Smooth muscle cell (in vitro differentiated cells): ENCODE measurements at regions not wholly inside any gene's neighbourhood (a gene's known extent, or its start where the extent isn't known, plus 50 kb on each side); places are given as distances from the start of the nearest gene placed in this dataset.

Experiments used
- DNase-seq: peaks from one replicate; lab custom pipeline; 2025; ENCODE audit not compliant: unreplicated experiment; lab: John Stamatoyannopoulos, UW
- H2AFZ ChIP-seq: fragments of 200-600 bp; sonication (generic); 2 replicates; pipeline ENCODE4 v1.6.0; 2016; ENCODE audit warnings: antibody characterized with exemption, low read depth, mild to moderate bottlenecking
- H3F3A ChIP-seq: fragments of 200-600 bp; sonication (generic); 2 replicates; pipeline ENCODE4 v1.6.0; 2017; ENCODE audit warnings: antibody characterized with exemption, low read depth
- H3K27ac ChIP-seq: fragments of 200-600 bp; sonication (generic); 2 replicates; pipeline ENCODE4 v1.5.1; 2016; ENCODE audit warnings: low read depth, mild to moderate bottlenecking
- H3K27me3 ChIP-seq: fragments of 200-600 bp; sonication (generic); 2 replicates; pipeline ENCODE4 v1.6.1; 2016; ENCODE audit warnings: low read depth, mild to moderate bottlenecking
- H3K36me3 ChIP-seq: fragments of 200-600 bp; sonication (generic); 2 replicates; pipeline ENCODE4 v1.5.1; 2016; ENCODE audit warnings: low read depth
- H3K4me1 ChIP-seq: fragments of 200-600 bp; sonication (generic); 2 replicates; pipeline ENCODE4 v1.5.1; 2016; ENCODE audit warnings: low read depth
- H3K4me2 ChIP-seq: fragments of 200-600 bp; sonication (generic); 2 replicates; pipeline ENCODE4 v1.6.0; 2016; ENCODE audit warnings: mild to moderate bottlenecking
- H3K4me3 ChIP-seq: fragments of 200-600 bp; sonication (generic); 2 replicates; pipeline ENCODE4 v1.5.1; 2016; ENCODE audit warnings: mild to moderate bottlenecking
- H3K79me2 ChIP-seq: fragments of 200-600 bp; sonication (generic); 2 replicates; pipeline ENCODE4 v1.6.0; 2016; ENCODE audit warnings: low read depth, mild to moderate bottlenecking
- H3K9ac ChIP-seq: fragments of 200-600 bp; sonication (generic); 2 replicates; pipeline ENCODE4 v1.6.0; 2016; ENCODE audit warnings: low read depth
- H3K9me3 ChIP-seq: fragments of 200-600 bp; sonication (generic); replicated peaks from 2 replicates; pipeline ENCODE4 v1.5.1; 2016; ENCODE audit warnings: low read depth
- H4K20me1 ChIP-seq: fragments of 200-600 bp; sonication (generic); 2 replicates; pipeline ENCODE4 v1.6.0; 2016; ENCODE audit warnings: low read depth
- CTCF ChIP-seq: fragments of 200-600 bp; sonication (generic); IDR thresholded peaks from 2 replicates; pipeline ENCODE4 v1.5.1; 2017; ENCODE audit warnings: borderline replicate concordance, mild to moderate bottlenecking, antibody characterized with exemption; ENCODE audit not compliant: insufficient read depth, poor library complexity, severe bottlenecking
- WGBS: methylation state at CpG from one replicate; pipeline ENCODE4 v1.1.7; 2016; ENCODE audit warnings: low lambda C conversion rate; 5-methylcytosine and 5-hydroxymethylcytosine counted together

GRCh38 chr5:122221857-122222256 is 90.2 kb upstream of the SNCAIP start:
- H3K4me2 ChIP-seq, result no peak overlapping the region
- no peaks in the 10 kb centered on the region for H3K4me1 ChIP-seq
- no peaks in the 10 kb centered on the region for H3K36me3 ChIP-seq
- WGBS, result 91% methylated on average over 5 of the region's 5 CpGs
- no peak overlapping the region for H2AFZ ChIP-seq
- H3K9me3 ChIP-seq, result no peaks in the 10 kb centered on the region
- H3K27ac ChIP-seq, result no peak overlapping the region
- no peak overlapping the region for H3K9ac ChIP-seq
- TF ChIP-seq CTCF, result no peak
- H3K4me3 ChIP-seq, result no peak overlapping the region
- no peaks in the 10 kb centered on the region for H3K27me3 ChIP-seq
- DNase-seq, result no peak
- H3K79me2 ChIP-seq, result no peaks in the 10 kb centered on the region
- no peaks in the 10 kb centered on the region for H3F3A ChIP-seq
- no peaks in the 10 kb centered on the region for H4K20me1 ChIP-seq

GRCh38 chr5:122222580-122222979 is 89.5 kb upstream of the SNCAIP start:
- Histone ChIP-seq H4K20me1 (no peaks in the 10 kb centered on the region), H3K4me3 (no peak overlapping the region), H3K4me1 (no peaks in the 10 kb centered on the region), H3F3A (no peaks in the 10 kb centered on the region), H2AFZ (no peak overlapping the region), H3K4me2 (no peak overlapping the region), H3K9me3 (no peaks in the 10 kb centered on the region), H3K27ac (no peak overlapping the region), H3K36me3 (no peaks in the 10 kb centered on the region), H3K27me3 (no peaks in the 10 kb centered on the region), H3K9ac (no peak overlapping the region), H3K79me2 (no peaks in the 10 kb centered on the region)
- no peak for TF ChIP-seq CTCF
- WGBS, result 95% methylated on average over 6 of the region's 6 CpGs
- DNase-seq, result no peak

GRCh38 chr5:122228728-122229392 is 83.2 kb upstream of the SNCAIP start:
- no peaks in the 10 kb centered on the region for H3K4me1 ChIP-seq
- H3K9me3 ChIP-seq, result no peaks in the 10 kb centered on the region
- no peaks in the 10 kb centered on the region for H3K36me3 ChIP-seq
- TF ChIP-seq CTCF, result no peak
- H3K27me3 ChIP-seq, result no peaks in the 10 kb centered on the region
- no peak overlapping the region for H3K4me2 ChIP-seq
- 87% methylated on average over 11 of the region's 11 CpGs for WGBS
- H3K79me2 ChIP-seq, result no peaks in the 10 kb centered on the region
- no peak overlapping the region for H2AFZ ChIP-seq
- H3F3A ChIP-seq, result no peaks in the 10 kb centered on the region
- no peak for DNase-seq
- no peak overlapping the region for H3K4me3 ChIP-seq
- no peak overlapping the region for H3K9ac ChIP-seq
- H4K20me1 ChIP-seq, result no peaks in the 10 kb centered on the region
- H3K27ac ChIP-seq, result no peak overlapping the region

- WGBS, result 89% methylated on average over 5 of the region's 5 CpGs
- no peaks in the 10 kb centered on the region for H3K27me3 ChIP-seq
- no peaks in the 10 kb centered on the region for H3K9me3 ChIP-seq
- H3K4me3 ChIP-seq, result no peak overlapping the region
- no peaks in the 10 kb centered on the region for H3K36me3 ChIP-seq
- no peak for TF ChIP-seq CTCF
- H2AFZ ChIP-seq, result no peak overlapping the region
- H3K79me2 ChIP-seq, result no peaks in the 10 kb centered on the region
- DNase-seq, result no peak
- no peaks in the 10 kb centered on the region for H4K20me1 ChIP-seq
- H3F3A ChIP-seq, result no peaks in the 10 kb centered on the region
- H3K9ac ChIP-seq, result no peak overlapping the region
- H3K4me1 ChIP-seq, result no peaks in the 10 kb centered on the region
- no peak overlapping the region for H3K4me2 ChIP-seq
- no peak overlapping the region for H3K27ac ChIP-seq
These were observed 82.5 kb upstream of the SNCAIP start for GRCh38 chr5:122229551-122229950.
